ENCODE measurements at regions not wholly inside any gene's neighbourhood (a gene's known extent, or its start where the extent isn't known, plus 50 kb on each side); places are given as distances from the start of the nearest gene placed in this dataset.
A peak's percentile ranks its signal among the peaks of the same experiment; 100 is the strongest.

DNA sequence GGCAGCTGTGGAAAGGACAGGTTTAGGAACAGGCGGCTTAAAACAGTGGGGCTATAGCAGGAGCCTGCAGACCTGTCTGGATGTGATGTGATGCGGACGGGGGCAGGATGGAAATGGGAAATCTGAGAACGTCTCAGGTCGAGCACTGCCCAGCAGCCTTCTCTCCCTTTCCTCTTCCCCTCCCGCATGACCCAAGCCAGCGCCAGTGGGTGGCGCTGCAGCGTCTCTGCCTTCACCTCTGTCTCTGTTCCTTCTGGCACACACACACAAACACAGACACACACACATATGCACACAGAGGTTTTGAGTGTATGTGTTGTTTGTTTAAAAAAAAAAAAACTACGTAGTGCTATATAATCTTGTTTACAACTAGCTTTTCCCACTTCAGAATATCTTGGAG, 82.0 kb upstream of the SLC66A3 start:
- Histone ChIP-seq H3K36me3 (no peaks in the 10 kb centered on the region), H3K27me3 (no peaks in the 10 kb centered on the region)

DNA sequence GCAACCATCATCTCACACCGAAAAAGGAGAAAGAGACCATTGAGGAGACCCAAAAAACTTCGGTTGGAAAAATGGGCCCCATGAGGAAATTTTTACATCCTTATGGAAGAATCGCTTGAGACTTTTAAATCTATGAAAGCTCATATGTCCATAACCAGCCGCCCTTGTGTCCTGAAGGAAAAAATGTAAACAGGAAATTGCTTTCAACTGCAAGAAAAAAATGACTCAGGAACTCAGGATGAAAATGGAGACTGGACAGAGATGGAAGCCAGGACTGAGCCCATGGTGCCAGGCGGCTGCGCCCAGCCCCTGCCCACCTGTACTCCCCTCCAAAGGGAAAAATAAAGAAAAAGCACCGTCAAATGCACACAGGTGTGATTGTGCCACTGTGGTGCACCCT, 81.5 kb upstream of the SLC66A3 start:
- intact Hi-C loops (cut with DNase I), result no loop called here
- 64 to 73% methylated on average over 7 of the region's 7 CpGs for WGBS, 2 donors

More for the DNA sequence above, 82.0 kb upstream of the SLC66A3 start:
- DNase-seq, result peak; percentile 7 to 11
- no peaks in the 10 kb centered on the region for H3K4me1 ChIP-seq
- intact Hi-C loops (cut with DNase I), result no loop called here
- H3K27ac ChIP-seq, result no peak overlapping the region
- no peak for TF ChIP-seq POLR2A (IDR thresholded peaks at IDR 0.05)
- TF ChIP-seq, protein P1, sequence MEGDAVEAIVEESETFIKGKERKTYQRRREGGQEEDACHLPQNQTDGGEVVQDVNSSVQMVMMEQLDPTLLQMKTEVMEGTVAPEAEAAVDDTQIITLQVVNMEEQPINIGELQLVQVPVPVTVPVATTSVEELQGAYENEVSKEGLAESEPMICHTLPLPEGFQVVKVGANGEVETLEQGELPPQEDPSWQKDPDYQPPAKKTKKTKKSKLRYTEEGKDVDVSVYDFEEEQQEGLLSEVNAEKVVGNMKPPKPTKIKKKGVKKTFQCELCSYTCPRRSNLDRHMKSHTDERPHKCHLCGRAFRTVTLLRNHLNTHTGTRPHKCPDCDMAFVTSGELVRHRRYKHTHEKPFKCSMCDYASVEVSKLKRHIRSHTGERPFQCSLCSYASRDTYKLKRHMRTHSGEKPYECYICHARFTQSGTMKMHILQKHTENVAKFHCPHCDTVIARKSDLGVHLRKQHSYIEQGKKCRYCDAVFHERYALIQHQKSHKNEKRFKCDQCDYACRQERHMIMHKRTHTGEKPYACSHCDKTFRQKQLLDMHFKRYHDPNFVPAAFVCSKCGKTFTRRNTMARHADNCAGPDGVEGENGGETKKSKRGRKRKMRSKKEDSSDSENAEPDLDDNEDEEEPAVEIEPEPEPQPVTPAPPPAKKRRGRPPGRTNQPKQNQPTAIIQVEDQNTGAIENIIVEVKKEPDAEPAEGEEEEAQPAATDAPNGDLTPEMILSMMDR (IDR thresholded peaks at IDR 0.05), result peak in 1 of 6 experiments; percentile 23
- WGBS, 2 donors, result 11 to 18% methylated on average over 9 to 10 of the region's 10 CpGs
- H3K9me3 ChIP-seq, result no peaks in the 10 kb centered on the region
- no peak overlapping the region for H3K4me3 ChIP-seq (replicated peaks in 1 of 3)

GRCh38 chr2:11074246-11074820, 80.9 kb upstream of the SLC66A3 start:
- Histone ChIP-seq H3K4me1 (no peaks in the 10 kb centered on the region), H3K36me3 (no peaks in the 10 kb centered on the region), H3K9me3 (no peaks in the 10 kb centered on the region), H3K4me3 (replicated peaks in 1 of 3) (no peak overlapping the region), H3K27ac (no peak overlapping the region), H3K27me3 (no peaks in the 10 kb centered on the region)
- DNase-seq, result no peak
- TF ChIP-seq, protein P1 (IDR thresholded peaks at IDR 0.05), result no peak
- TF ChIP-seq POLR2A (IDR thresholded peaks at IDR 0.05), result no peak
- intact Hi-C loops (cut with DNase I), result no loop called here
- 88 to 92% methylated on average over 8 to 10 of the region's 13 CpGs for WGBS, 2 donors

More for the DNA sequence above, 81.5 kb upstream of the SLC66A3 start:
- DNase-seq, result no peak
- no peaks in the 10 kb centered on the region for H3K9me3 ChIP-seq
- TF ChIP-seq, protein P1 (IDR thresholded peaks at IDR 0.05), result no peak
- no peak for TF ChIP-seq POLR2A (IDR thresholded peaks at IDR 0.05)
- no peak overlapping the region for H3K27ac ChIP-seq
- H3K27me3 ChIP-seq, result no peaks in the 10 kb centered on the region
- no peaks in the 10 kb centered on the region for H3K36me3 ChIP-seq
- no peaks in the 10 kb centered on the region for H3K4me1 ChIP-seq
- H3K4me3 ChIP-seq (replicated peaks in 1 of 3), result no peak overlapping the region

DNA sequence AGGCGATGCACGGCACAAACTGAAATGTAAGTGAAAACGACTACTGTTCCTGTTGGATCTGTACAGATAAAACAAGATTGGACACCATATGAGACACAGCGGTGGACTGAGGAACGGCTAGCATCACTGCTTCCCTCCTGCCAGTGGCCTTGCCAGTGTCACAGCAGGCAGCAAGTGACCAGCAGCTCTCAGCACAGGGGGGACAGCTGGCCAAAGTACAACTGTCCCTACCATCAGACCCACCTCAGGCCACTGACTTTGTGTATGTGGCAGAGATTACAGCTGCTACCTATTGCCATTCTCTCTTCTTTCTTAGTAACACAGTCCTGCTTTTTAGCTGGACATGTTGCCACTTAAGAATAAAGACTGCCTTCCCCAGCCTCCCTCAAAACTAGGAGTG, 80.0 kb upstream of the SLC66A3 start:
- no peak for TF ChIP-seq POLR2A (IDR thresholded peaks at IDR 0.05)
- TF ChIP-seq, protein P1 (IDR thresholded peaks at IDR 0.05), result no peak
- Histone ChIP-seq H3K4me3 (replicated peaks in 1 of 3) (no peak overlapping the region), H3K36me3 (no peaks in the 10 kb centered on the region), H3K4me1 (no peaks in the 10 kb centered on the region), H3K9me3 (no peaks in the 10 kb centered on the region), H3K27ac (no peak overlapping the region), H3K27me3 (no peaks in the 10 kb centered on the region)
- intact Hi-C loops (cut with DNase I), result no loop called here
- no peak for DNase-seq
- 91 to 93% methylated on average over 5 of the region's 5 CpGs for WGBS, 2 donors

DNA sequence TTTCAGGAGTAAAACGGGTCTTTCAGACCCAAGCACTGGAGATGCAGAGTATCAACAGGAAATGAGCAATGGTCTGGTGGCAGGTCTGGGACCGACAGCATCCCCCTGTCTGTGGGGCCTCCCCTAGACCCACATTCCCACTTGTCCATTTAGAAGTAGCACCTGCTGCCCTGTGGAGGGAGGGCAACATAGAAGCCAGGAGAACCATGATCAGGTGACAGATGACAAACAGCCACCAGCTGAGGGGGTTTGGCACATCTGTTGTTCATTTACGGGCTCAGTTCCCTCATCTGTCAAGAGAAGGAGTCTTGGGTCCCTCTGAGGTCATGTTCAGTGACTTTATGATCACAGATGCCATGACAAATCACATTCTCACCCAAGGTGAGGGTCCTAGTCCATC, 77.9 kb upstream of the SLC66A3 start:
- intact Hi-C loops (cut with DNase I), result no loop called here
- H3K4me3 ChIP-seq (replicated peaks in 1 of 3), result no peak overlapping the region
- no peaks in the 10 kb centered on the region for H3K4me1 ChIP-seq
- TF ChIP-seq POLR2A (IDR thresholded peaks at IDR 0.05), result no peak
- TF ChIP-seq, protein P1 (IDR thresholded peaks at IDR 0.05), result no peak
- no peaks in the 10 kb centered on the region for H3K36me3 ChIP-seq
- no peak overlapping the region for H3K27ac ChIP-seq
- H3K9me3 ChIP-seq, result no peaks in the 10 kb centered on the region
- no peak for DNase-seq
- whole genome bisulfite sequencing, 2 donors, result 73 to 83% methylated on average over 3 of the region's 3 CpGs
- H3K27me3 ChIP-seq, result no peaks in the 10 kb centered on the region

Measured in thyroid gland (tissue), 4 donors.